GM23338 (cell line): ENCODE measurements at regions not wholly inside any gene's neighbourhood (a gene's known extent, or its start where the extent isn't known, plus 50 kb on each side); places are given as distances from the start of the nearest gene placed in this dataset.

Source experiments
- ATAC-seq: fragments of 200-7000 bp; cut with Tn5 transposase; 3 replicates; pipeline ENCODE4 v1.9.1; 2020
- DNase-seq: peaks from one replicate; pipeline ENCODE4 v3.0.0-alpha.2; 2015; ENCODE audit warnings: low spot score
- H2AFZ ChIP-seq: fragments of 200-600 bp; sonication (generic); 2 replicates; pipeline ENCODE4 v1.8.0; 2016; ENCODE audit warnings: antibody characterized with exemption, mild to moderate bottlenecking, moderate library complexity
- H3F3A ChIP-seq: fragments of 200-600 bp; sonication (generic); replicated peaks from 2 replicates; pipeline ENCODE4 v1.8.0; 2017; ENCODE audit warnings: antibody characterized with exemption, mixed run types, low read depth
- H3K27ac ChIP-seq: fragments of 200-600 bp; sonication (generic); 2 replicates; pipeline ENCODE4 v1.6.1; 2016; ENCODE audit warnings: low read depth
- H3K27me3 ChIP-seq: fragments of 200-600 bp; sonication (generic); 2 replicates; pipeline ENCODE4 v1.8.0; 2016; ENCODE audit warnings: mild to moderate bottlenecking, mixed run types, moderate library complexity; ENCODE audit not compliant: insufficient read depth
- H3K36me3 ChIP-seq: fragments of 200-600 bp; sonication (generic); 2 replicates; pipeline ENCODE4 v1.8.0; 2016; ENCODE audit warnings: mild to moderate bottlenecking; ENCODE audit not compliant: insufficient read depth
- H3K4me1 ChIP-seq: fragments of 200-600 bp; sonication (generic); 2 replicates; pipeline ENCODE4 v1.8.0; 2016; ENCODE audit warnings: mild to moderate bottlenecking, moderate library complexity; ENCODE audit not compliant: insufficient read depth
- H3K4me2 ChIP-seq: fragments of 200-600 bp; sonication (generic); 2 replicates; pipeline ENCODE4 v1.7.1; 2017; ENCODE audit warnings: mixed run types
- H3K4me3 ChIP-seq: fragments of 200-600 bp; sonication (generic); 2 replicates; pipeline ENCODE4 v1.6.1; 2016; ENCODE audit warnings: mixed run types
- H3K79me2 ChIP-seq: fragments of 200-600 bp; sonication (generic); replicated peaks from 2 replicates; pipeline ENCODE4 v1.8.0; 2017; ENCODE audit warnings: mild to moderate bottlenecking; ENCODE audit not compliant: insufficient read depth
- H3K9me2 ChIP-seq: fragments of 200-600 bp; sonication (generic); 2 replicates; pipeline ENCODE4 v1.8.0; 2017; ENCODE audit not compliant: insufficient read depth
- H4K20me1 ChIP-seq: fragments of 200-600 bp; sonication (generic); replicated peaks from 2 replicates; pipeline ENCODE4 v1.8.0; 2017; ENCODE audit warnings: mild to moderate bottlenecking; ENCODE audit not compliant: insufficient read depth
- H3K27ac Mint-ChIP-seq: 2 replicates; pipeline ENCODE4 v1.8.0; 2020; ENCODE audit warnings: inconsistent platforms, mild to moderate bottlenecking, moderate library complexity, mixed read lengths
- H3K27me3 Mint-ChIP-seq: 3 replicates; pipeline ENCODE4 v1.8.0; 2022; ENCODE audit warnings: low read depth, mild to moderate bottlenecking, moderate library complexity, mixed read lengths, inconsistent platforms; ENCODE audit not compliant: insufficient read depth, poor library complexity
- H3K36me3 Mint-ChIP-seq: 3 replicates; pipeline ENCODE4 v1.8.0; 2021; ENCODE audit warnings: low read depth, mild to moderate bottlenecking, inconsistent platforms, moderate library complexity, mixed read lengths
- H3K4me1 Mint-ChIP-seq: 3 replicates; pipeline ENCODE4 v1.8.0; 2020; ENCODE audit warnings: mild to moderate bottlenecking, inconsistent platforms, mixed read lengths
- H3K4me3 Mint-ChIP-seq: 3 replicates; pipeline ENCODE4 v1.8.0; 2021; ENCODE audit warnings: moderate library complexity, mild to moderate bottlenecking, inconsistent platforms, mixed read lengths
- H3K9me3 Mint-ChIP-seq: 3 replicates; pipeline ENCODE4 v1.8.0; 2020; ENCODE audit warnings: moderate library complexity, mild to moderate bottlenecking, inconsistent platforms, mixed read lengths
- CTCF ChIP-seq, 2 experiments: fragments of 200-600 bp in 1 of 2; sonication (generic) in 1 of 2; conservative IDR thresholded peaks; 2 replicates each; pipeline versions ENCODE4 v1.5.1 to v1.6.1; 2016 to 2017; ENCODE audit warnings: antibody characterized with exemption in 2 of 2, low read depth in 2 of 2, mild to moderate bottlenecking in 2 of 2, moderate library complexity in 1 of 2
- ETS1 ChIP-seq: IDR thresholded peaks from 2 replicates; pipeline ENCODE4 v1.6.1; 2016; ENCODE audit warnings: antibody characterized with exemption
- EZH2 ChIP-seq: fragments of 200-600 bp; sonication (generic); IDR thresholded peaks from one replicate; pipeline ENCODE4 v1.8.0; 2017; ENCODE audit warnings: antibody characterized with exemption, mild to moderate bottlenecking, low read depth; ENCODE audit not compliant: unreplicated experiment
- EZH2phosphoT487 ChIP-seq: fragments of 200-600 bp; sonication (generic); IDR thresholded peaks from one replicate; pipeline ENCODE4 v1.8.1; 2018; ENCODE audit warnings: antibody characterized with exemption; ENCODE audit not compliant: unreplicated experiment
- JUNB ChIP-seq: IDR thresholded peaks from one replicate; pipeline ENCODE4 v1.6.1; 2016; ENCODE audit warnings: antibody characterized with exemption; ENCODE audit not compliant: unreplicated experiment
- NANOG ChIP-seq: IDR thresholded peaks from 2 replicates; pipeline ENCODE4 v1.6.1; 2016; ENCODE audit warnings: antibody characterized with exemption, borderline replicate concordance
- POLR2AphosphoS5 ChIP-seq: IDR thresholded peaks from 2 replicates; pipeline ENCODE4 v1.6.1; 2016; ENCODE audit warnings: antibody characterized with exemption, low read depth
- ZNF114 ChIP-seq: fragments of 250-450 bp; sonication (Bioruptor Pico); IDR thresholded peaks from 2 replicates; pipeline ENCODE4 v1.5.0; 2020; ENCODE audit warnings: mild to moderate bottlenecking, moderate library complexity
- ZNF331 ChIP-seq: fragments of 250-450 bp; sonication (Bioruptor Pico); IDR thresholded peaks from 2 replicates; pipeline ENCODE4 v1.5.0; 2020; ENCODE audit warnings: low read depth, mild to moderate bottlenecking, moderate library complexity
- ZNF462 ChIP-seq: fragments of 250-450 bp; sonication (Bioruptor Pico); IDR thresholded peaks from 2 replicates; pipeline ENCODE4 v1.5.0; 2020; ENCODE audit warnings: mild to moderate bottlenecking, moderate library complexity

DNA sequence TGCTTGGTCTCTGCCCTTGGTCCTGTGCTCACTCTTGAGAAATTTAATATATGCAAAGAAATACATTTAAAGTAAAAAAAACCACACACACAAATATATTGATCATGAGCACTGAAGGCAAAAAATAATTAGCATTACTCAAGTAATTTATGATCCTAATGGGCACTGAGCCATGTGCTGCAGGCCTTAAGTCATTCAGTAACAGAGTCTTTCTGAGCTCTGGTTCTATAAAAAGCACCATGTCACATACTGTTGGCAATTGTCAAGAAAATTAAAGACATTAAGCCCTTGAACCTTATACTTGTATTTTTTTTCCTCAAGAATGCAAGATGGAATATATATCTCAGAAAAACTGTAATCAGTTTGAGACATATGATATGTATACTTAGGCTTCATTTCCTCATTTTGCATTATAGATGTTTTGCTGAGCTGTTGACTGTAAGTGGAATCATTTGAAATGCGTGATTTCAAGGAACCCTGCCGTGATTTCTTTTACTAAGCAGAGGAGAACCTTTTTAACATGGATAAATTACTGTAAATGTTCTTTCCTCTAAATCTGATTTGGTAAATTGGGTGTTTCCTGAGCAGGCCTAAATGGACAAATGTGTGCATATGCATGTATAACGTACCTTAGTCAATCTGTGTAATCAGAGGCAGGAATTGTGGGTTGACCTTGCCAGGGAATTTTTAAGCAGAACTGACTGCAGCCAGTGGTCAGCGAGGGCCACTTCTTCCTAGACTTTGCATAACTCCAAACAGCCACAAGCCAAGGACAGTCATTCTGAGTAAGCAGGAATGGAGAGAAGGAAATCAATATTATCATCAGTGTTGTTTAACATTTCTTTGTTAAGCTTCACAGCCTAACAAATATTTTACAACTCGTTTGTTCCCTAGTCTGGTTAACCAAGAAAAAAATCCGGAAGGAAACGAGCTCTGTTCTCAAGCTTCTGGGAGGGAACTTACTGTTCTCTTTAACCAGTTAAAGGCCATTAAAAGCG lies 191.5 kb upstream of the ATP5MC3 start:
- Histone ChIP-seq H3F3A (no peaks in the 10 kb centered on the region), H3K27me3 (no peaks in the 10 kb centered on the region), H3K4me2 (peak overlapping the region; percentile 18), H3K4me1 (peaks cover 14% of the 10 kb centered on the region), H4K20me1 (no peaks in the 10 kb centered on the region), H3K4me3 (no peak overlapping the region), H3K79me2 (no peaks in the 10 kb centered on the region), H3K27ac (0 out of 2 replicates have a peak overlapping the region, but pooled peaks have one; percentile 18), H3K36me3 (no peaks in the 10 kb centered on the region), H3K9me2 (no peaks in the 10 kb centered on the region), H2AFZ (no peak overlapping the region)
- Mint-ChIP-seq H3K36me3 (no peaks in the 10 kb centered on the region), H3K9me3 (no peaks in the 10 kb centered on the region; the same call in 2 of the 3 replicates), H3K27ac (peak overlapping the region; percentile 34; the same call in 1 of the 2 replicates), H3K4me3 (no peak overlapping the region; the same call in 2 of the 3 replicates), H3K27me3 (peaks cover 2% of the 10 kb centered on the region), H3K4me1 (peaks cover 28% of the 10 kb centered on the region)
- ATAC-seq: peak; percentile 34; the same call in 2 of the 3 replicates
- TF ChIP-seq ZNF331: no peak
- peak; percentile 20 for DNase-seq

DNA sequence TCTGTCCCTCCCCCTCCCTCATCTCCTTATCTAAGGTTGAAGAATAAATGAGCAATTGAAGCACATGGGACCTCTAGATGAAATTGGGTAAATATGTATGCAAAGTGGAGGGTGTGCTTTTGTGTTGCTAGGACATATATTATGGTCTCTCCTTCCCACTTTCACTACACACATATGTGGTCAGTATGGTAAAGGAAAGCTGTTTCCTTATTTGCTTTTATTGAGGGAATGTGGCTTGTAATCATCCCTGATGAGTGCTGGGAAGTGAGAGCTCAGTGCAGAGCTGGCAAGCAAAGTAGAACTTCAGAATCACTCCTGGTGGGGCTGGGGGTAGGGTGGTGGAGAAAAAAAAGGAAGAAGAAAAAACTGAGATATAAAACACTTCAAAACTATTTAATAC lies 189.9 kb upstream of the ATP5MC3 start:
- Histone ChIP-seq H3K4me3 (no peak overlapping the region), H3K79me2 (no peaks in the 10 kb centered on the region), H3K27ac (no peak overlapping the region), H3K4me2 (no peak overlapping the region), H3K36me3 (no peaks in the 10 kb centered on the region), H3K9me2 (no peaks in the 10 kb centered on the region), H2AFZ (no peak overlapping the region), H4K20me1 (no peaks in the 10 kb centered on the region), H3K27me3 (peaks cover 3% of the 10 kb centered on the region; the same call in 1 of the 2 replicates), H3F3A (no peaks in the 10 kb centered on the region), H3K4me1 (peaks cover 14% of the 10 kb centered on the region)
- Mint-ChIP-seq H3K27me3 (peaks cover 2% of the 10 kb centered on the region), H3K4me3 (no peak overlapping the region), H3K27ac (no peak overlapping the region), H3K9me3 (no peaks in the 10 kb centered on the region; the same call in 2 of the 3 replicates), H3K36me3 (no peaks in the 10 kb centered on the region), H3K4me1 (peaks cover 27% of the 10 kb centered on the region)
- DNase-seq: no peak
- no peak for ATAC-seq
- TF ChIP-seq ZNF331 (no peak), CTCF (conservative IDR thresholded peaks at IDR 0.05; ENCODE audit: low read depth in 2 of 2) (no peak), ETS1 (no peak), EZH2phosphoT487 (no peak), ZNF114 (CRISPR knock-in tag) (no peak), POLR2AphosphoS5 (no peak), JUNB (no peak), NANOG (no peak), ZNF462 (CRISPR knock-in tag) (no peak), EZH2 (no peak)
